ENCODE measurements at regions not wholly inside any gene's neighbourhood (a gene's known extent, or its start where the extent isn't known, plus 50 kb on each side); places are given as distances from the start of the nearest gene placed in this dataset.

- TF ChIP-seq, protein P1, sequence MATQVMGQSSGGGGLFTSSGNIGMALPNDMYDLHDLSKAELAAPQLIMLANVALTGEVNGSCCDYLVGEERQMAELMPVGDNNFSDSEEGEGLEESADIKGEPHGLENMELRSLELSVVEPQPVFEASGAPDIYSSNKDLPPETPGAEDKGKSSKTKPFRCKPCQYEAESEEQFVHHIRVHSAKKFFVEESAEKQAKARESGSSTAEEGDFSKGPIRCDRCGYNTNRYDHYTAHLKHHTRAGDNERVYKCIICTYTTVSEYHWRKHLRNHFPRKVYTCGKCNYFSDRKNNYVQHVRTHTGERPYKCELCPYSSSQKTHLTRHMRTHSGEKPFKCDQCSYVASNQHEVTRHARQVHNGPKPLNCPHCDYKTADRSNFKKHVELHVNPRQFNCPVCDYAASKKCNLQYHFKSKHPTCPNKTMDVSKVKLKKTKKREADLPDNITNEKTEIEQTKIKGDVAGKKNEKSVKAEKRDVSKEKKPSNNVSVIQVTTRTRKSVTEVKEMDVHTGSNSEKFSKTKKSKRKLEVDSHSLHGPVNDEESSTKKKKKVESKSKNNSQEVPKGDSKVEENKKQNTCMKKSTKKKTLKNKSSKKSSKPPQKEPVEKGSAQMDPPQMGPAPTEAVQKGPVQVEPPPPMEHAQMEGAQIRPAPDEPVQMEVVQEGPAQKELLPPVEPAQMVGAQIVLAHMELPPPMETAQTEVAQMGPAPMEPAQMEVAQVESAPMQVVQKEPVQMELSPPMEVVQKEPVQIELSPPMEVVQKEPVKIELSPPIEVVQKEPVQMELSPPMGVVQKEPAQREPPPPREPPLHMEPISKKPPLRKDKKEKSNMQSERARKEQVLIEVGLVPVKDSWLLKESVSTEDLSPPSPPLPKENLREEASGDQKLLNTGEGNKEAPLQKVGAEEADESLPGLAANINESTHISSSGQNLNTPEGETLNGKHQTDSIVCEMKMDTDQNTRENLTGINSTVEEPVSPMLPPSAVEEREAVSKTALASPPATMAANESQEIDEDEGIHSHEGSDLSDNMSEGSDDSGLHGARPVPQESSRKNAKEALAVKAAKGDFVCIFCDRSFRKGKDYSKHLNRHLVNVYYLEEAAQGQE (IDR thresholded peaks at IDR 0.05; ENCODE audit: unreplicated experiment): no peak
- TF ChIP-seq CTCF (conservative IDR thresholded peaks at IDR 0.05; ENCODE audit: low read depth in 2 of 2): no peak
- TF ChIP-seq STAT1 (IDR thresholded peaks at IDR 0.05; ENCODE audit: unreplicated experiment): no peak
Measured at GRCh38 chr2:10224734-10225133, 78.0 kb upstream of the HPCAL1 start (continued).

DNA sequence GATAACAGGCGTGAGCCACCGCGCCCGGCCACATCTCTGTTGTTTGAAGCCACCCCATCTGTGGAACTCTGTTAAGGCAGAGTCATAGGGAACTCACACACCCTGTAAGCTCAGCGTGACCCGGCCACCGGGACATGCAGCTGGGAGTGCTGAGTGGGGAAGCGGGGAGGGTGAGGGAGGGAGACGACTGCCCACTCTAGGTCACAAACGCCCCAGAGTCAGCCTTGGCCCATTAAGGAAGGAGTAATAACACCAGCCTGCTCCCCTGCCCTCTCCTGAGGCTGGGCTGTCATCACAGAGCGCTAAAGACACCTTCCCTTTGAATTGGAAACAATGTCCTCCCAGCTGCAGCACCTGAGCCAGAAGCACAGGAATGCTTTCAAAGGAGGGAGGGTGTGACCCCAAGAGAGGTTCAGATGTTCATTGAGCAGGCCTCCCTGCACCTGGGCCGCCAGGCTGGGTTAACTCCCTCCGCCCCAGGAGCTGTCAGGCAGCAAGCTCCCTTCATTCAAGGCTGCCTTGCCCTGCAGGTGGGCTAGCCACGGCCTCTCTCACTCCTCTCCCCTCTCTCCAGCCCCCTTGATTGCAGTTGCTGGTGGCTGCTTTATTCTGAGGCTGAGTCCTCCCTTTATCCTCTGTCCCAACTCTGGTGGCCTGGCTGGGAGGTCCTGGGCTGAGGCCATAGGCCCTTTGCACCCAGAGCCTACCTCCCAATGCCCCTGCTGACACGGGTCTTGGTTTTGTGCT is 77.2 kb upstream of the HPCAL1 start:
- Mint-ChIP-seq H3K27me3 (ENCODE audit: insufficient read depth, low read depth, poor library complexity) (peaks cover 13% of the 10 kb centered on the region), H3K27ac (no peak overlapping the region), H3K9me3 (no peaks in the 10 kb centered on the region), H3K36me3 (ENCODE audit: low read depth) (no peaks in the 10 kb centered on the region), H3K4me1 (peaks cover 20% of the 10 kb centered on the region), H3K4me3 (no peak overlapping the region)
- H3K9me2 ChIP-seq (ENCODE audit: insufficient read depth): no peaks in the 10 kb centered on the region
- DNase-seq (ENCODE audit: low spot score) (peak; percentile 45), ATAC-seq (peak; percentile 84)
- no peak overlapping the region for H3K4me2 ChIP-seq
- H3K36me3 ChIP-seq (ENCODE audit: insufficient read depth): no peaks in the 10 kb centered on the region
- no peaks in the 10 kb centered on the region for H3K79me2 ChIP-seq (replicated peaks; ENCODE audit: insufficient read depth)
- H3K4me3 ChIP-seq: no peak overlapping the region
- no peak overlapping the region for H3K27ac ChIP-seq (ENCODE audit: low read depth)
- no peaks in the 10 kb centered on the region for H3K4me1 ChIP-seq (ENCODE audit: insufficient read depth)
- no peaks in the 10 kb centered on the region for H4K20me1 ChIP-seq (replicated peaks; ENCODE audit: insufficient read depth)
- no peaks in the 10 kb centered on the region for H3K27me3 ChIP-seq (ENCODE audit: insufficient read depth)
- H2AFZ ChIP-seq: no peak overlapping the region
- no peaks in the 10 kb centered on the region for H3F3A ChIP-seq (replicated peaks; ENCODE audit: low read depth)
- TF ChIP-seq, protein P1 (IDR thresholded peaks at IDR 0.05; ENCODE audit: unreplicated experiment): no peak
- TF ChIP-seq ZNF114 (CRISPR knock-in tag; IDR thresholded peaks at IDR 0.05) (no peak), EZH2 (IDR thresholded peaks at IDR 0.05; ENCODE audit: low read depth, unreplicated experiment) (no peak), POLR2AphosphoS5 (IDR thresholded peaks at IDR 0.05; ENCODE audit: low read depth) (no peak), STAT1 (IDR thresholded peaks at IDR 0.05; ENCODE audit: unreplicated experiment) (no peak)
- TF ChIP-seq, protein P2, sequence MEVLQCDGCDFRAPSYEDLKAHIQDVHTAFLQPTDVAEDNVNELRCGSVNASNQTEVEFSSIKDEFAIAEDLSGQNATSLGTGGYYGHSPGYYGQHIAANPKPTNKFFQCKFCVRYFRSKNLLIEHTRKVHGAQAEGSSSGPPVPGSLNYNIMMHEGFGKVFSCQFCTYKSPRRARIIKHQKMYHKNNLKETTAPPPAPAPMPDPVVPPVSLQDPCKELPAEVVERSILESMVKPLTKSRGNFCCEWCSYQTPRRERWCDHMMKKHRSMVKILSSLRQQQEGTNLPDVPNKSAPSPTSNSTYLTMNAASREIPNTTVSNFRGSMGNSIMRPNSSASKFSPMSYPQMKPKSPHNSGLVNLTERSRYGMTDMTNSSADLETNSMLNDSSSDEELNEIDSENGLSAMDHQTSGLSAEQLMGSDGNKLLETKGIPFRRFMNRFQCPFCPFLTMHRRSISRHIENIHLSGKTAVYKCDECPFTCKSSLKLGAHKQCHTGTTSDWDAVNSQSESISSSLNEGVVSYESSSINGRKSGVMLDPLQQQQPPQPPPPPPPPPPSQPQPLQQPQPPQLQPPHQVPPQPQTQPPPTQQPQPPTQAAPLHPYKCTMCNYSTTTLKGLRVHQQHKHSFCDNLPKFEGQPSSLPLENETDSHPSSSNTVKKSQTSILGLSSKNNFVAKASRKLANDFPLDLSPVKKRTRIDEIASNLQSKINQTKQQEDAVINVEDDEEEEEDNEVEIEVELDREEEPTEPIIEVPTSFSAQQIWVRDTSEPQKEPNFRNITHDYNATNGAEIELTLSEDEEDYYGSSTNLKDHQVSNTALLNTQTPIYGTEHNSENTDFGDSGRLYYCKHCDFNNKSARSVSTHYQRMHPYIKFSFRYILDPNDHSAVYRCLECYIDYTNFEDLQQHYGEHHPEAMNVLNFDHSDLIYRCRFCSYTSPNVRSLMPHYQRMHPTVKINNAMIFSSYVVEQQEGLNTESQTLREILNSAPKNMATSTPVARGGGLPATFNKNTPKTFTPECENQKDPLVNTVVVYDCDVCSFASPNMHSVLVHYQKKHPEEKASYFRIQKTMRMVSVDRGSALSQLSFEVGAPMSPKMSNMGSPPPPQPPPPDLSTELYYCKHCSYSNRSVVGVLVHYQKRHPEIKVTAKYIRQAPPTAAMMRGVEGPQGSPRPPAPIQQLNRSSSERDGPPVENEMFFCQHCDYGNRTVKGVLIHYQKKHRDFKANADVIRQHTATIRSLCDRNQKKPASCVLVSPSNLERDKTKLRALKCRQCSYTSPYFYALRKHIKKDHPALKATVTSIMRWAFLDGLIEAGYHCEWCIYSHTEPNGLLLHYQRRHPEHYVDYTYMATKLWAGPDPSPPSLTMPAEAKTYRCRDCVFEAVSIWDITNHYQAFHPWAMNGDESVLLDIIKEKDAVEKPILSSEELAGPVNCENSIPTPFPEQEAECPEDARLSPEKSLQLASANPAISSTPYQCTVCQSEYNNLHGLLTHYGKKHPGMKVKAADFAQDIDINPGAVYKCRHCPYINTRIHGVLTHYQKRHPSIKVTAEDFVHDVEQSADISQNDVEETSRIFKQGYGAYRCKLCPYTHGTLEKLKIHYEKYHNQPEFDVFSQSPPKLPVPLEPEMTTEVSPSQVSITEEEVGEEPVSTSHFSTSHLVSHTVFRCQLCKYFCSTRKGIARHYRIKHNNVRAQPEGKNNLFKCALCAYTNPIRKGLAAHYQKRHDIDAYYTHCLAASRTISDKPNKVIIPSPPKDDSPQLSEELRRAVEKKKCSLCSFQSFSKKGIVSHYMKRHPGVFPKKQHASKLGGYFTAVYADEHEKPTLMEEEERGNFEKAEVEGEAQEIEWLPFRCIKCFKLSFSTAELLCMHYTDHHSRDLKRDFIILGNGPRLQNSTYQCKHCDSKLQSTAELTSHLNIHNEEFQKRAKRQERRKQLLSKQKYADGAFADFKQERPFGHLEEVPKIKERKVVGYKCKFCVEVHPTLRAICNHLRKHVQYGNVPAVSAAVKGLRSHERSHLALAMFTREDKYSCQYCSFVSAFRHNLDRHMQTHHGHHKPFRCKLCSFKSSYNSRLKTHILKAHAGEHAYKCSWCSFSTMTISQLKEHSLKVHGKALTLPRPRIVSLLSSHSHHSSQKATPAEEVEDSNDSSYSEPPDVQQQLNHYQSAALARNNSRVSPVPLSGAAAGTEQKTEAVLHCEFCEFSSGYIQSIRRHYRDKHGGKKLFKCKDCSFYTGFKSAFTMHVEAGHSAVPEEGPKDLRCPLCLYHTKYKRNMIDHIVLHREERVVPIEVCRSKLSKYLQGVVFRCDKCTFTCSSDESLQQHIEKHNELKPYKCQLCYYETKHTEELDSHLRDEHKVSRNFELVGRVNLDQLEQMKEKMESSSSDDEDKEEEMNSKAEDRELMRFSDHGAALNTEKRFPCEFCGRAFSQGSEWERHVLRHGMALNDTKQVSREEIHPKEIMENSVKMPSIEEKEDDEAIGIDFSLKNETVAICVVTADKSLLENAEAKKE (CRISPR knock-in tag; IDR thresholded peaks at IDR 0.05): no peak
